ENCODE measurements at regions not wholly inside any gene's neighbourhood (a gene's known extent, or its start where the extent isn't known, plus 50 kb on each side); places are given as distances from the start of the nearest gene placed in this dataset.

- TF ChIP-seq TAF1 (IDR thresholded peaks at IDR 0.05; ENCODE audit: low read depth, low read length) (no peak), NRF1 (IDR thresholded peaks at IDR 0.05; ENCODE audit: low read depth, low read length) (no peak), TCF12 (IDR thresholded peaks at IDR 0.05; ENCODE audit: low read depth, low read length) (no peak), JUN (IDR thresholded peaks at IDR 0.05; ENCODE audit: low read depth, low read length) (no peak)
Observed at GRCh38 chr2:105600037-105600442, 144.7 kb upstream of the NCK2 start (continued).
